Activated CD4-positive, alpha-beta T cell treated with anti-CD3 and anti-CD28 coated beads, Interleukin-2, Interleukin-4, amounts not matched to agents 100 ng/mL and 50 ng/mL, durations not matched to agents 16 hours and 8 hours (primary cell): ENCODE measurements at regions not wholly inside any gene's neighbourhood (a gene's known extent, or its start where the extent isn't known, plus 50 kb on each side); places are given as distances from the start of the nearest gene placed in this dataset.

ENCODE experiments used
- DNase-seq: peaks from one replicate; pipeline ENCODE4 v3.0.0-alpha.2; 2020; ENCODE audit warnings: low spot score

DNA sequence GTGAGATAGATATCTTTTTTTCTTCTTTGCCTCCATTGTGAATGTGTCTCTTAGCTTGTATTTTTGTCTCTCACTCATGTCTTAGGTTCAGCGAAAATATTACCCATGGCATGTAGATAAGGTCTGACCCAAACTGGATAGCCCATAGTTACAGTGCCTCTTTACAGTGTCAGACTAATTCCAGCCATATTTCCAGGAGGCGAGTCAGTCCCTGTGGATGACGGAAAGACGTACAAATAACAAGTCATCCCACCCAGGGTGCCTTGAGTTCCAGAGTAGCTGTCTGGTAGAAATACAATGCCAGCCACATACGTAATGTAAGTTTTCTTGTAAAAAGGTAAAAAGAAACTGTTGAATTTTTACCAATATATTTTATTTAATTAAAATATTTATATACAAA is 157.3 kb downstream of the ZNF281 start:
- DNase-seq: no peak

GRCh38 chr1:200250469-200250868 is 159.4 kb downstream of the ZNF281 start:
- DNase-seq: no peak

- DNase-seq: no peak
These were observed 161.3 kb downstream of the ZNF281 start for GRCh38 chr1:200248541-200248940.

- no peak for DNase-seq
These were observed 162.3 kb downstream of the ZNF281 start for GRCh38 chr1:200247518-200247917.

DNA sequence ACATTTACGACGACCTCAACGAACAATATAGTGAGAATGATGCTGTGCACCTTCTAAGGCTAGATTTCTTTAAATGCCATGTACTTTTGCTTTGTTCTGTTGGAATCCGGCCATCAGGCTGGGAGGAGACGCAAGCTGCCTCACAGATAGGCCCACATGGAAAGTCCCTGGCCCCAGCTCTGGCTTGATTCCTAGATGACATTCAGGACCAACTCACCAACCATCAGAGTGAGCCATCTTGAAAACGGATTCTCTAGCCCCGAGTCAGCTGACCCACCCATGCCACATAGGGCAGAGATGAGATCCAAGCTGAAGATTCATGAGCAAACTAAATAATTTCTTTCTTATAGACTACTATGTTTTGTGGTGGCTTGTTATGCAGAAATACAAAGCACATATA is 164.4 kb downstream of the ZNF281 start:
- no peak for DNase-seq

GRCh38 chr1:200243042-200243437 is 166.8 kb downstream of the ZNF281 start:
- no peak for DNase-seq

- no peak for DNase-seq
These were observed 167.5 kb downstream of the ZNF281 start for GRCh38 chr1:200242110-200243041.

- no peak for DNase-seq
These were observed 169.2 kb downstream of the ZNF281 start for GRCh38 chr1:200240656-200241055.

DNA sequence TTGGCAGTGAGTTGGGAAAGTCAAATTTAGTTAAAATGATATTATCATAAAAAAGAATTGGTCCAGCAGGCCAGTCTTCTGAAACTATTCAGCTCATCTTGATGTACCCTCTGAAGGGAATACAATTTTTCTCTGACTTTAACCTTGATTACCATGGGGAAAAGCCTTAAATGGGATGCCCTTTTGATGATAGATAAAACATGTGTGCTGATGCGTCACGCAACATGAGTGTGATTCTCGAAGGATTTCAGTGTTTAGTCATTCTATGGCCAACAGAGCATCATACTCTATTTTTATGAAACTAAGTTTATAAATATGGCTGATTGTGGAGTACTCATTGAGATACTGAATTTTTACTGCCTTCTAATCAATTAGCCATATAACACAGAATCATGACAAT is 171.5 kb downstream of the ZNF281 start:
- DNase-seq: no peak

GRCh38 chr1:200237066-200237465 is 172.8 kb downstream of the ZNF281 start:
- no peak for DNase-seq

DNA sequence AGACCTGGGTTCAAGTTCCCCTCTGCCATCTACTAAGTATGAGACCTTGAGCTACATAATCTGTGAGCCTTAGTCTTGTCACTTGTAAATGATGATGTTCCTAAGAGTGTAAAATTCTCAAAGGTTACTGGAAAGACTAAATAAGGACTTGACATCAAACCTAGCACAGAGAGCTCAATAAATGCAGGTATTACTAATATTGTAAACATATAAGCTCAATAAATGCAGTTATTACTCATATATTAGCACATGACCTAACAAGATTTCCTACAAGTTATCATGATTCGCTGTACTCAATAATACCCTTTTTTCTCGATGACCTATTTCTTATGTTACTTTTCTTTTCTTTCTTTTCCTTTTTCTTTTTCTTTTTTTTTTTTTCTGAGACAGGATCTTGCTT is 174.9 kb downstream of the ZNF281 start:
- no peak for DNase-seq

GRCh38 chr1:200233393-200233792 is 176.4 kb downstream of the ZNF281 start:
- DNase-seq: no peak

DNA sequence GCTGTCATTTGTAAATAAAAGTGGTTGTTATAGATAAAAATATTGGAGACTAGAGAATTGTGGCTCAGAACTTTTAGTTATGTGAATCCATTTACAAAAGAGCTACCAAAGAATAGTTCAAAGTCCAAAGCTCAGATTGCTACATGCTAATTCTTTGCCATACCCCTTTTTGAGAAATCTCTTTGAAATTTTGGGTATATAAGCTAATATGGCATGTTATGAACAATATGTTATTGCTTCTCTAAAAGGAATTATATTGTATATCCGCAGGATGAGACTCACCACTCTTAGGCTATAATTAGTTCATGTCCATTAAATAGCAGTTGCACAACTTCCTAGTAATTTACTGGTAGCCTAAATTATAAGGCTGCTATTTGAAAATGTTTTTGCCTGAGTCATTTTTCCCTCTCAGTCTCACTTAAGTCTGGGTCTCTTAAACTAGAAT is 178.0 kb downstream of the ZNF281 start:
- DNase-seq: no peak

DNA sequence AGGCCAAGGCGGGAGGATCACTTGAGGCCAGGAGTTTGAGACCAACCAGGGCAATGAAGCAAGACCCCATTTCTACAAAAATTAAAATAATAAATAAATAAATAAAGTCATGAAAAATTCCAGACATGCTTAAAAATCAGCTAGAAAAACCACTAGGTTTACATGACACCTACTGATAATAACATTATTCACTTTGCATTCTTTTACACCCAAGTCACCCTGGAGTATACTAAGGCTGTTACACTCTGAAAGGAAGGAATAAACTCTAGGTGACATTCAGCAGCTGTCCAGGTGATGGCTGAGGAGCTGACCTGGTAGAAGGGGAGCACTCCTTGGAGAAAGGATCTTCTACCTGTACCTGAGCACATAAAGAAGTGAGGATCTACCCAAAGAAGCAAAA is 179.2 kb downstream of the ZNF281 start:
- no peak for DNase-seq

- no peak for DNase-seq
These were observed 181.3 kb downstream of the ZNF281 start for GRCh38 chr1:200228486-200228885.

GRCh38 chr1:200228081-200228480 is 181.8 kb downstream of the ZNF281 start:
- no peak for DNase-seq
